HG02870 (cell line): ENCODE measurements at regions not wholly inside any gene's neighbourhood (a gene's known extent, or its start where the extent isn't known, plus 50 kb on each side); places are given as distances from the start of the nearest gene placed in this dataset.

Experiments used
- ATAC-seq: cut with Tn5 transposase; IDR thresholded peaks from one replicate; pipeline ENCODE4 v1.9.1; 2021; ENCODE audit warnings: mild to moderate bottlenecking, moderate library complexity; ENCODE audit not compliant: unreplicated experiment

DNA sequence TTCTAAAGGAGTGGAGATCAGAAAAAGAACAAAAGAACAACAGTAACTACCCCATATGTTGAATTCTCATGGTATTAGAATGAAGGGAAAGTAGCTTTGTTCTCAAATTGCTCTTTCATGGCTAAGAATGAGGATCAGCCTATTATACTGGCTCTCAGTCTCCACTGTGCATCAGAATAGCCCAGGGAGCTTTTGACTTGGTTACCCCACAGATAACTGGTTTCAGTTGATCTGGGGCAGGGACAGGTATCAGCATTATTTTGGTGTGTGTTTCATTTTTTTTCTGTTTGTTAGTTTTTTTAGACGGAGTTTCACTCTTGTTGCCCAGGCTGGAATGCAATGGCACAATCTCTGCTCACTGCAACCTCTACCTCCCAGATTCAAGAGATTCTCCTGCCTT lies 311.7 kb upstream of the TLE3 start:
- ATAC-seq = no peak

DNA sequence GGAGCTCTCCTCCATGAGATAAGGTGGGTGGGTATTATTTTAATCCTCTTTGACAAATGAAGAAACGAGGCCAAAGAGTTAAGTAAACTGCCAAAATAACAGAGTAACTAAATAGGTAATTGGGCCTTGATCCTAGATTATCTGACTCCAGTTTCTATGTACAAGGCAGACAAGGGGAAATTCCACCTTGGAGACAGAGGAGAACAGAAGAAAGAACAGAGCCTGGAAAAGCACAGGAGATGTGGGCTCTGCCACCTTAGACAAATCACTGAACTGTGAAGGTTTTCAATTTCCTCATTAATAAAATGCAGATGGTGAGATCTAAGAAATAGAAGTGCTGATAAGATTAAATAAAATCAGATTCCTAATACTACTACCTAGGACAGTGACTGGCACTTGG lies 310.2 kb upstream of the TLE3 start:
- no peak for ATAC-seq

- no peak for ATAC-seq
Measured at GRCh38 chr15:70407336-70407670, 309.6 kb upstream of the TLE3 start.

- ATAC-seq = no peak
Measured at GRCh38 chr15:70406617-70407335, 309.1 kb upstream of the TLE3 start.

GRCh38 chr15:70401709-70402108 lies 304.0 kb upstream of the TLE3 start:
- ATAC-seq = no peak

DNA sequence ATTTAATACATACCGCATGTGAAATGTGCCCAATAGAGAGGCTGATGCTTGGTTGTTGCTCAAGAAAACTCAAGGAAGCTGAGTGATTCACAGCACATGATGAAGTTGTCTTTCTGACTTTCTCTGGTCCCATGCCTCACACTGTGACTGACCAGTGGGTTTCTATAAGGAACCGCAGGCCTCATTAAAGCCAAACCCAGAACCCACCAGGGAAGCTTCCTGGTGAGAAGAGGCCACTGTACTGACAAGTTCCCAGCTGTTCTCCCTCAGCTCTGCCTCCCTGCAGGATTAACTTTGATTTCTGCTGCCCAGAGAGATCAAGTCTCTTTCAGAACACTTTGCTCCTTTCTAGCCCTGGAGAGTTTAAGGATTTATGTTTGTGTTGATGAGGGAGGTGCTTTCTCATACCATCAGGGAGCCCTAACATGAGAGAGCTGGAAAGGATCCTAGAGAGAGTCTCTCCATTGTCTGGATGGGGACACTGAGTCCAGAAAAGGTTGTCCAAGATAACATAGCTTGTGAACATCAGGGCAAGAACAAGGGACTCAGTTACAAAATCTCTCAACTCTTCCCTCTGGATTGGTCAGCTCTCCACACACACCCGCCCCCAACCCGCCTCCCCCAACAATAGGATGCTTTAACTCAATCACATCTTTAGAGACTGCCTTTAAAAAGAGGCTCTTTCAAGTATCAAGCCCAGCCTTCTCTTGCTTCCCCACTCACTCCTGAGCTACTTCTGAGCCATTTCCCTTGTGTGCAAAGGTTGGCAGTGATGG lies 303.2 kb upstream of the TLE3 start:
- ATAC-seq = no peak

- ATAC-seq = no peak
Measured at GRCh38 chr15:70399204-70399603, 301.5 kb upstream of the TLE3 start.

DNA sequence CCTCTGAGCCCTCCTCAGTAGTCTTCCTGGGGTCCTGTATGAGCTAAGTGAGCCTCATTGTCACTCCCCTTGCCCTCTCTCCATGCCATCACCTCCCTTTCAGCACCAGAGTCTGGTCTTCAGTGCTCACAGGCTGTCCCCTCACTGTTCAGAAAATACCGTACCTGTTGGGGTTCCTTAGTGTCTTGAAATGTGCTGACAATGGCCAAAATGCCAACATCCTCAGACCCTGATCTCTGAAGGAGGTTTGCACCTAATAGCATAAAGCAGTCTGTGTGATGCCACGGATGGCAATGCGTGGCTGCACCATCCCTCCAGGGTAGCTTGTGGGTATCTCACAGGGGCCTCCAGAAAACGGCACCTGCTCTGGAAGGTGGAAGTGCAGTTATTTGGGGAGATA lies 301.0 kb upstream of the TLE3 start:
- ATAC-seq = no peak

DNA sequence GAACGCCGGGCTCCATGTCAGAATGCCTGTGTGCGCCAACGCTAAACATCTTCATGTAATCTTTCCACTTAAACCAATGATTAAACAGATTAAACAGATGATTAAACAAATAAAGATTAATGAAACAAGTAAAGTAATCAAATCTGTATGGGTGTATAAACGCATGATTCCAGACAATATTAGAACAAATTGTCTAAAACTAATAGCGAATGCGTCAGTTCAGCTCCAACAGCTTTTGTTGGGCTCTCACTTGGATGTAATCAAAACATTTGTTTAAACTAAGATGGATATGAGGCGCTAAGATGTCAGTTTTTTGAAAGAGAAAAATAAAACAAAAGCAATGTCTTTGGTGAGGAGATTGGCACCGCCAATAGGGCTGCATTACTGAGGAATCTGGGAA lies 299.1 kb upstream of the TLE3 start:
- ATAC-seq = no peak

DNA sequence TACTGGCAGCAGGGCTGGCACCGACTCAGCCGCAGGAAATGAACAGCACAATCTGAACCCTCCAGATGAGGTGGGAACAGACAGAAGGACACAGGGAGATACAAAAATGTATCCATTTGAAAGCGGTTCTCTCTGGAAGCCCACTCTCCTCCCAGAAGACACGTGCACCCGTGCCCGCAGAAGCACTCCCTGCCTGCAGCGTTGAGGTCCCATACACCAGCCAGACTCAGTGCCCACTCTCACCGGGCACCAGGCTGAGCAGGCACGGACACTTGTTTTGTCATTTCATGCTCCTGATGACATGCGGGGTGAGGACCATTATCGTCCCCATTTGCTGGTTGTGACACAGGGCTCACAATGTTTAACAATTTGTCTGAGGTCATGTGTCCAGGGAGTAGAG lies 297.4 kb upstream of the TLE3 start:
- ATAC-seq = no peak

GRCh38 chr15:70390723-70391122 lies 293.0 kb upstream of the TLE3 start:
- no peak for ATAC-seq

- no peak for ATAC-seq
Measured at GRCh38 chr15:70387993-70388392, 290.3 kb upstream of the TLE3 start.

GRCh38 chr15:70387081-70387480 lies 289.4 kb upstream of the TLE3 start:
- no peak for ATAC-seq

- ATAC-seq = no peak
Measured at GRCh38 chr15:70385711-70386110, 288.0 kb upstream of the TLE3 start.

- ATAC-seq = no peak
Measured at GRCh38 chr15:70385052-70385451, 287.3 kb upstream of the TLE3 start.

DNA sequence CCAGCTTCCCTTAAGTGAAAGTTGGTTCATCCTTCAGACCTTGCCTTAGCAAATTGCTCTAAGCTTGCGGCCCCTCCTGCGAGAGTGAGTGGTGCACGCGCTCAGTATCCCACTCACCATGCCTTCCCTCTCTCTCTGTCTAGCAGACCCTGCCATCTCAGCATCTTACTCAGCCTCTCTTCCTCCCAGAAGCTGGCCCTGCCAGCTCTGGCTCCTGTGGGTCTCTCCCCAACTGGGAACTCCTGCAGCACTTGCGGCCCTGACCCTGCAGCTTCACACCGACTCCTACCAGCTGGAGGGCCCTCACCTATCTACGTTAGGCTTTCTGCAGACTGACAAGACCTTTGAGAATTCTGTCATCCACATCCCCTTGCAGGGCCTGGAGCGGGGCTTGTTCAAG lies 286.1 kb upstream of the TLE3 start:
- no peak for ATAC-seq

GRCh38 chr15:70382762-70383458 lies 285.2 kb upstream of the TLE3 start:
- ATAC-seq = no peak

GRCh38 chr15:70382009-70382749 lies 284.5 kb upstream of the TLE3 start:
- ATAC-seq = no peak

DNA sequence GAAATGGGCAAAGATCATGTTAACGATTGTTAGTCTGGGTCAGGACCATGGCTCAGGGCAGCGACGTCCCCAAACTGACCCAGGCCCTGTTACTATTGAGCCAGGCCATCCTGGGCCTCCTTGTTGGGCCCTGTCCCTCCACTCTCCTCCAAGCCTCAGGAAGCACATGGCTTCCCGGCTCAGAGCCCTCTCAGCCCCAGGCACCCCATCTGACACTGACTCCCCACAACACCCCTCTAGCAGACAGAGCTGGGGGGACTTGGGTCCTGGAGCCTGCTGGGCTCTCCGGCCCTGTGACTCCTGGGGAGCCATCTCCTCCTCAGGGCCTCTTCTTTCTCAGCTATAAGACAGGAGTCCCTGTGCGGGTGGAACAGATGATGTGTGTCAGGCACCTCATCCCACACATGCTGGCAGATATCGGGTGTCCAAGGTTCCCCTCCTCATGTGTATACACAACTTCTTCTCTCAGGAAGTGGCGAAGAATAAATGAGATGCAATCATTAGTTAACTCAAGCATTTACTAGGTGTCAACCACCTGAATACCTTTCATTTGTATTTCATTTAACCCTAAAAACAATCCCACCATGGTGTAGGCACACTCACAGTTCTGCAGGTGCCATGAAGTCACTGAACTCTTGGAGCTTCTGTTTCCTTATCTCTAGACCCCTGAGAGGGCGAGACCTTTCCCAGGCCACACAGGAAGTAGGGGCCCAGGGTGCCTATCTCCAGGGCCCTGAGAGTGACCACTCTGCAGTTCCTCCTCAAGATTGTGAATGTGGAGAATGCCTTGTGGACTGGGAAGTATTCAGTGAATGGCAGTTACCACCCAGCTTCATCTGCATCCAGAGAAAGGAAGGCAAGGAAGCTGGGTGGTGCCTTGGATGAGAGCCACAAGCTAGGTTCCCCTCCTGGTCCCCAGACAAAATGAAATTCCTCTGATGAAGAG lies 282.5 kb upstream of the TLE3 start:
- ATAC-seq = no peak

DNA sequence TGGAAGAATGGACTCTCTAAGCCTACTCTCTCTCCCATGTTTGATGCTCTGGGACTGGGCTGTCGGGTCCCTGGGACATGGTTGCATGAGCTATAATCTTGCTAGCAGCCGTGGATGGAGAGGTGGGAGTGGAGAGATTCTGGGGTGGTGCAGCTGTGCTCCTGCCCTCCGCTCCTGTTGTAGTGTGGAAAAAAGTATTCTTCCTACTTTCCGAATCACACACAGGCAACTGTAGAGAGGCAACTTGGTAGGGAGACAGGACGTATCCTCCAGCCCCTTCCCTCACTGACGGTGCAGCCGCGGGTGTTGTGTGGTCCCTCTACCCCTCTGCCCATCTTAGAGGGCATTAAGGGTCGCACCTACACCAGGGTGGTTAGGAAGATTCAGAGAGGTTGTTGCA lies 281.4 kb upstream of the TLE3 start:
- no peak for ATAC-seq
